H1 (cell line): ENCODE measurements at regions not wholly inside any gene's neighbourhood (a gene's known extent, or its start where the extent isn't known, plus 50 kb on each side); places are given as distances from the start of the nearest gene placed in this dataset.

ENCODE experiments used
- CTCF ChIA-PET: fragments of 300-600 bp; sonication (Branson Sonifier 250); formaldehyde crosslinking; loops from one replicate; lab custom pipeline; 2021; ENCODE audit not compliant: partially characterized antibody; lab: Charles Lee
- POLR2A ChIA-PET: fragments of 300-600 bp; sonication (Branson Sonifier 250); formaldehyde crosslinking; loops from one replicate; lab custom pipeline; 2021; ENCODE audit warnings: inconsistent platforms; ENCODE audit not compliant: partially characterized antibody; lab: Charles Lee
- DNase-seq, 2 experiments: peaks; one replicate each; pipeline versions ENCODE4 v3.0.0 to v3.0.0-alpha.2; 2010 to 2022; ENCODE audit warnings: low spot score in 2 of 2, low read depth in 1 of 2, mixed read lengths in 1 of 2
- FAIRE-seq: peaks from 2 replicates; lab custom pipeline; 2011; peaks lifted over from hg19 to GRCh38; lab: Jason Lieb, UNC
- H2AFZ ChIP-seq: 2 replicates; pipeline ENCODE4 v1.8.1; 2012; ENCODE audit warnings: low read length, inconsistent platforms
- H2AK5ac ChIP-seq: 2 replicates; pipeline ENCODE4 v1.6.1; 2013; ENCODE audit warnings: low read depth, low read length
- H2BK120ac ChIP-seq: replicated peaks from 2 replicates; pipeline ENCODE3; 2013; ENCODE audit warnings: low read depth, low read length, inconsistent platforms
- H2BK12ac ChIP-seq: 2 replicates; pipeline ENCODE4 v1.6.1; 2013; ENCODE audit warnings: low read depth, low read length
- H2BK15ac ChIP-seq: 2 replicates; pipeline ENCODE4 v1.6.1; 2013; ENCODE audit warnings: low read length
- H2BK20ac ChIP-seq: 2 replicates; pipeline ENCODE4 v1.6.1; 2013; ENCODE audit warnings: low read length
- H2BK5ac ChIP-seq: 2 replicates; pipeline ENCODE4 v1.6.1; 2013; ENCODE audit warnings: low read depth, low read length
- H3K14ac ChIP-seq: 2 replicates; pipeline ENCODE4 v1.6.1; 2013; ENCODE audit warnings: inconsistent platforms; ENCODE audit not compliant: insufficient read length
- H3K18ac ChIP-seq: 2 replicates; pipeline ENCODE4 v1.6.1; 2013; ENCODE audit warnings: low read length; ENCODE audit errors: extremely low read depth
- H3K23ac ChIP-seq: 2 replicates; pipeline ENCODE4 v1.6.1; 2013; ENCODE audit warnings: inconsistent platforms; ENCODE audit not compliant: insufficient read length
- H3K23me2 ChIP-seq: 2 replicates; pipeline ENCODE4 v1.6.1; 2013; ENCODE audit warnings: low read depth, low read length
- H3K27ac ChIP-seq: 2 replicates; pipeline ENCODE4 v1.6.1; 2011; ENCODE audit warnings: low read depth, low read length, inconsistent platforms
- H3K27me3 ChIP-seq, 4 experiments: replicated peaks in 1 of 4; 1 replicate in 1 of 4; 2 replicates in 3 of 4; pipeline versions ENCODE4 v1.6.1 to v1.8.1; 2011 to 2013; ENCODE audit warnings: low read length in 3 of 4, mild to moderate bottlenecking in 3 of 4, inconsistent platforms in 2 of 4, mixed read lengths in 2 of 4, moderate library complexity in 1 of 4; ENCODE audit not compliant: control insufficient read depth in 3 of 4, insufficient read depth in 3 of 4; ENCODE audit errors: extremely low read depth in 1 of 4
- H3K36me3 ChIP-seq, 4 experiments: 2 replicates each; pipeline versions ENCODE4 v1.6.1 to v1.8.1; 2011 to 2013; ENCODE audit warnings: mild to moderate bottlenecking in 4 of 4, low read length in 3 of 4, moderate library complexity in 2 of 4, control low read depth in 1 of 4, inconsistent platforms in 1 of 4; ENCODE audit not compliant: insufficient read depth in 4 of 4, control insufficient read depth in 2 of 4
- H3K4ac ChIP-seq: replicated peaks from 2 replicates; pipeline ENCODE3; 2013; ENCODE audit warnings: low read length, low read depth, mixed read lengths, inconsistent platforms; ENCODE audit not compliant: insufficient read length
- H3K4me1 ChIP-seq, 4 experiments: replicated peaks in 1 of 4; 1 replicate in 1 of 4; 2 replicates in 3 of 4; pipeline versions ENCODE4 v1.6.1 to v1.8.1; 2011 to 2013; ENCODE audit warnings: low read length in 3 of 4, inconsistent platforms in 2 of 4, mixed read lengths in 1 of 4; ENCODE audit not compliant: insufficient read depth in 4 of 4, control insufficient read depth in 3 of 4
- H3K4me2 ChIP-seq, 2 experiments: 2 replicates each; pipeline versions ENCODE4 v1.6.1 to v1.8.1; 2011 to 2013; ENCODE audit warnings: low read depth in 2 of 2, low read length in 2 of 2, control low read depth in 1 of 2, inconsistent platforms in 1 of 2, mild to moderate bottlenecking in 1 of 2; ENCODE audit not compliant: insufficient read depth in 1 of 2
- H3K4me3 ChIP-seq, 4 experiments: fragments of 200-600, 300-600 bp in 1 of 4; sonication (generic), shearing (Covaris generic), sonication (Bioruptor Twin) in 1 of 4; 2 replicates each; pipeline versions ENCODE4 v1.5.1 to v1.8.1; 2011 to 2016; ENCODE audit warnings: low read length in 4 of 4, low read depth in 3 of 4, control low read depth in 2 of 4, inconsistent platforms in 2 of 4, mild to moderate bottlenecking in 2 of 4, mixed read lengths in 1 of 4, moderate library complexity in 1 of 4; ENCODE audit not compliant: insufficient read depth in 2 of 4; ENCODE audit errors: extremely low read depth in 1 of 4
- H3K56ac ChIP-seq: replicated peaks from 2 replicates; pipeline ENCODE3; 2013; ENCODE audit warnings: low read depth, mild to moderate bottlenecking, mixed read lengths, low read length, inconsistent platforms; ENCODE audit not compliant: insufficient read length
- H3K79me1 ChIP-seq: 2 replicates; pipeline ENCODE4 v1.6.1; 2013; ENCODE audit warnings: low read depth, low read length, control low read depth
- H3K79me2 ChIP-seq, 2 experiments: 2 replicates each; pipeline versions ENCODE4 v1.6.1 to v1.8.1; 2012 to 2013; ENCODE audit warnings: low read length in 2 of 2, mild to moderate bottlenecking in 2 of 2, inconsistent platforms in 1 of 2; ENCODE audit not compliant: insufficient read depth in 2 of 2, control insufficient read depth in 1 of 2
- H3K9ac ChIP-seq, 4 experiments: replicated peaks in 1 of 4; 1 replicate in 1 of 4; 2 replicates in 3 of 4; pipeline versions ENCODE4 v1.6.1 to v1.8.1; 2011 to 2013; ENCODE audit warnings: low read depth in 3 of 4, low read length in 3 of 4, control low read depth in 2 of 4, mild to moderate bottlenecking in 2 of 4, moderate library complexity in 2 of 4, inconsistent platforms in 1 of 4; ENCODE audit errors: extremely low read depth in 1 of 4
- H3K9me3 ChIP-seq, 2 experiments: 2 replicates each; pipeline versions ENCODE4 v1.6.1 to v1.8.1; 2012 to 2013; ENCODE audit warnings: mild to moderate bottlenecking in 2 of 2, moderate library complexity in 2 of 2, control low read depth in 1 of 2, inconsistent platforms in 1 of 2, low read depth in 1 of 2, low read length in 1 of 2, mixed read lengths in 1 of 2; ENCODE audit not compliant: insufficient read depth in 2 of 2
- H4K20me1 ChIP-seq, 2 experiments: replicated peaks in 1 of 2; 2 replicates each; pipeline versions ENCODE3 to v1.8.1; 2011 to 2013; ENCODE audit warnings: inconsistent platforms in 2 of 2, low read length in 2 of 2, mild to moderate bottlenecking in 1 of 2; ENCODE audit not compliant: insufficient read depth in 2 of 2, control insufficient read depth in 1 of 2
- H4K5ac ChIP-seq: 2 replicates; pipeline ENCODE4 v1.6.1; 2013; ENCODE audit warnings: low read length, low read depth, mixed read lengths, inconsistent platforms; ENCODE audit not compliant: insufficient read length
- H4K8ac ChIP-seq: 2 replicates; pipeline ENCODE4 v1.8.0; 2013; ENCODE audit warnings: mild to moderate bottlenecking, moderate library complexity, low read length, inconsistent platforms; ENCODE audit not compliant: insufficient read depth; ENCODE audit errors: extremely low read depth
- H4K91ac ChIP-seq: replicated peaks from 2 replicates; pipeline ENCODE3; 2013; ENCODE audit warnings: low read length, mixed read lengths, inconsistent platforms; ENCODE audit not compliant: insufficient read length
- BCL11A ChIP-seq, 2 experiments: IDR thresholded peaks; one replicate each; pipeline ENCODE4 v1.6.1; 2011; ENCODE audit warnings: low read depth in 2 of 2, low read length in 2 of 2, mild to moderate bottlenecking in 2 of 2
- MAFK ChIP-seq: IDR thresholded peaks from 2 replicates; pipeline ENCODE4 v1.6.1; 2012; ENCODE audit warnings: low read depth, mild to moderate bottlenecking, improper control_type of control experiment, low read length
- POLR2AphosphoS5 ChIP-seq: IDR thresholded peaks from 2 replicates; pipeline ENCODE4 v1.6.1; 2011; ENCODE audit warnings: low read depth, low read length
- RXRA ChIP-seq: IDR thresholded peaks from 2 replicates; pipeline ENCODE4 v1.6.1; 2011; ENCODE audit warnings: low read depth, mild to moderate bottlenecking, low read length, moderate library complexity; ENCODE audit not compliant: insufficient read depth
- WGBS, 2 experiments: shearing (Covaris generic) in 1 of 2; methylation state at CpG; one replicate each; pipeline versions ENCODE4 v1.1.6 to v1.1.7; 2013 to 2015; ENCODE audit warnings: low lambda C conversion rate in 2 of 2, mixed read lengths in 2 of 2, inconsistent platforms in 1 of 2, low coverage in 1 of 2, missing lambda C conversion rate in 1 of 2; ENCODE audit not compliant: insufficient replicate concordance in 2 of 2, insufficient coverage in 1 of 2, insufficient read length in 1 of 2; ENCODE audit errors: extremely low coverage in 1 of 2, missing lambda C conversion rate in 1 of 2; 5-methylcytosine and 5-hydroxymethylcytosine counted together

GRCh38 chr6:9514146-9514545 is 900.7 kb downstream of the TFAP2A start:
- FAIRE-seq = no peak
- CTCF ChIA-PET = interaction anchor here (1.2 to 1.9 kb wide), 3 partner anchors 10 to 16 kb away, joined by 3 to 5 read pairs (median 3); no protein-coding TSS in a partner anchor

More at GRCh38 chr6:9514146-9514545, 900.7 kb downstream of the TFAP2A start:
- H4K5ac ChIP-seq = no peak overlapping the region
- no peak overlapping the region for H2BK12ac ChIP-seq
- no peaks in the 10 kb centered on the region for H3K23me2 ChIP-seq
- TF ChIP-seq MAFK (no peak), BCL11A (IDR thresholded peaks at IDR 0.05; ENCODE audit: low read depth in 2 of 2, low read length in 2 of 2) (no peak), POLR2AphosphoS5 (no peak), RXRA (no peak)
- H3K23ac ChIP-seq = no peak overlapping the region
- no peak overlapping the region for H2BK15ac ChIP-seq
- no peaks in the 10 kb centered on the region for H3K9me3 ChIP-seq
- no peaks in the 10 kb centered on the region for H3K79me1 ChIP-seq
- no peak overlapping the region for H3K9ac ChIP-seq
- H2AFZ ChIP-seq = no peak overlapping the region
- H3K4ac ChIP-seq = no peak overlapping the region
- H3K36me3 ChIP-seq = no peaks in the 10 kb centered on the region
- peaks cover 0 to 7% (median 1%) of the 10 kb centered on the region in 4 experiments; a peak in 3 of 7 replicates for H3K4me1 ChIP-seq
- H2BK20ac ChIP-seq = no peak overlapping the region
- no peak overlapping the region for H4K8ac ChIP-seq
- H4K20me1 ChIP-seq = no peaks in the 10 kb centered on the region
- H4K91ac ChIP-seq = no peak overlapping the region
- no peak overlapping the region for H3K56ac ChIP-seq
- POLR2A ChIA-PET = no interaction called here
- no peak overlapping the region for H3K18ac ChIP-seq
- no peak overlapping the region for H2BK120ac ChIP-seq
- no peaks in the 10 kb centered on the region for H3K27me3 ChIP-seq
- no peak for DNase-seq
- no peaks in the 10 kb centered on the region for H3K79me2 ChIP-seq
- no peak overlapping the region for H3K4me3 ChIP-seq
- H3K27ac ChIP-seq = no peak overlapping the region
- no peak overlapping the region for H3K14ac ChIP-seq
- no peak overlapping the region for H2AK5ac ChIP-seq
- no peak overlapping the region for H2BK5ac ChIP-seq
- 95% methylated on average over 1 of the region's 1 CpG; no CpG with 5 or more reads in 1 of the 2 experiments for WGBS, 2 experiments
- H3K4me2 ChIP-seq = no peak overlapping the region
